BJ (cell line): ENCODE measurements at regions not wholly inside any gene's neighbourhood (a gene's known extent, or its start where the extent isn't known, plus 50 kb on each side); places are given as distances from the start of the nearest gene placed in this dataset.

Experiments used
- CTCF ChIA-PET: fragments of 350-600 bp; formaldehyde crosslinking; extraction: SDS; loops from one replicate; lab custom pipeline; 2021; ENCODE audit warnings: antibody characterized with exemption, inconsistent platforms; lab: Yijun Ruan, JAX
- POLR2A ChIA-PET: fragments of 300-600 bp; sonication (Branson Sonifier 250); formaldehyde crosslinking; extraction: SDS; loops from one replicate; lab custom pipeline; 2021; ENCODE audit warnings: antibody characterized with exemption; lab: Charles Lee
- DNase-seq: peaks from one replicate; pipeline ENCODE4 v3.0.0-alpha.2; 2011; ENCODE audit warnings: low read depth
- H3K27me3 ChIP-seq: 2 replicates; pipeline ENCODE4 v1.6.0; 2011; ENCODE audit warnings: low read length; ENCODE audit not compliant: control insufficient read depth, insufficient read depth
- H3K36me3 ChIP-seq: 2 replicates; pipeline ENCODE4 v1.5.1; 2011; ENCODE audit warnings: low read length; ENCODE audit not compliant: control insufficient read depth, insufficient read depth
- H3K4me3 ChIP-seq: 2 replicates; pipeline ENCODE4 v1.5.1; 2011; ENCODE audit warnings: low read depth, mild to moderate bottlenecking, control low read depth, low read length
- CTCF ChIP-seq: IDR thresholded peaks from 2 replicates; pipeline ENCODE4 v1.5.1; 2011; ENCODE audit warnings: low read depth, mild to moderate bottlenecking, control low read depth, inconsistent platforms, low read length, moderate library complexity; ENCODE audit not compliant: insufficient read depth

- H3K36me3 ChIP-seq: no peaks in the 10 kb centered on the region
- CTCF ChIA-PET: interaction anchor here (0.7 kb wide), 1 partner anchor 50 kb away, joined by 3 read pairs; no protein-coding TSS in a partner anchor
- DNase-seq: no peak
- POLR2A ChIA-PET: no interaction called here
- no peaks in the 10 kb centered on the region for H3K27me3 ChIP-seq
- no peak for TF ChIP-seq CTCF
- H3K4me3 ChIP-seq: no peak overlapping the region
Observed at GRCh38 chr5:82760856-82761255, 316.3 kb downstream of the TMEM167A start.

GRCh38 chr5:82758881-82759280 is 318.3 kb downstream of the TMEM167A start:
- Histone ChIP-seq H3K4me3 (no peak overlapping the region), H3K27me3 (no peaks in the 10 kb centered on the region), H3K36me3 (no peaks in the 10 kb centered on the region)
- ChIA-PET CTCF (no interaction called here), POLR2A (no interaction called here)
- DNase-seq: no peak
- TF ChIP-seq CTCF: no peak

GRCh38 chr5:82754759-82755158 is 322.4 kb downstream of the TMEM167A start:
- no peak for DNase-seq
- Histone ChIP-seq H3K36me3 (no peaks in the 10 kb centered on the region), H3K4me3 (no peak overlapping the region), H3K27me3 (no peaks in the 10 kb centered on the region)
- ChIA-PET POLR2A (no interaction called here), CTCF (no interaction called here)
- TF ChIP-seq CTCF: no peak

GRCh38 chr5:82754036-82754746 is 323.0 kb downstream of the TMEM167A start:
- ChIA-PET POLR2A (no interaction called here), CTCF (no interaction called here)
- DNase-seq: no peak
- no peaks in the 10 kb centered on the region for H3K36me3 ChIP-seq
- H3K27me3 ChIP-seq: no peaks in the 10 kb centered on the region
- no peak for TF ChIP-seq CTCF
- no peak overlapping the region for H3K4me3 ChIP-seq

- no peaks in the 10 kb centered on the region for H3K27me3 ChIP-seq
- POLR2A ChIA-PET: no interaction called here
- no peaks in the 10 kb centered on the region for H3K36me3 ChIP-seq
- no peak for DNase-seq
- TF ChIP-seq CTCF: no peak
- CTCF ChIA-PET: no interaction called here
- H3K4me3 ChIP-seq: no peak overlapping the region
Observed at GRCh38 chr5:82753374-82753773, 323.8 kb downstream of the TMEM167A start.
